NCI-H1417 treated with DMSO at 0.1 percent for 48 hours (cell line): ENCODE measurements at regions not wholly inside any gene's neighbourhood (a gene's known extent, or its start where the extent isn't known, plus 50 kb on each side); places are given as distances from the start of the nearest gene placed in this dataset.

Experiments used
- DNase-seq: peaks from one replicate; lab custom pipeline; 2025; lab: John Stamatoyannopoulos, UW

DNA sequence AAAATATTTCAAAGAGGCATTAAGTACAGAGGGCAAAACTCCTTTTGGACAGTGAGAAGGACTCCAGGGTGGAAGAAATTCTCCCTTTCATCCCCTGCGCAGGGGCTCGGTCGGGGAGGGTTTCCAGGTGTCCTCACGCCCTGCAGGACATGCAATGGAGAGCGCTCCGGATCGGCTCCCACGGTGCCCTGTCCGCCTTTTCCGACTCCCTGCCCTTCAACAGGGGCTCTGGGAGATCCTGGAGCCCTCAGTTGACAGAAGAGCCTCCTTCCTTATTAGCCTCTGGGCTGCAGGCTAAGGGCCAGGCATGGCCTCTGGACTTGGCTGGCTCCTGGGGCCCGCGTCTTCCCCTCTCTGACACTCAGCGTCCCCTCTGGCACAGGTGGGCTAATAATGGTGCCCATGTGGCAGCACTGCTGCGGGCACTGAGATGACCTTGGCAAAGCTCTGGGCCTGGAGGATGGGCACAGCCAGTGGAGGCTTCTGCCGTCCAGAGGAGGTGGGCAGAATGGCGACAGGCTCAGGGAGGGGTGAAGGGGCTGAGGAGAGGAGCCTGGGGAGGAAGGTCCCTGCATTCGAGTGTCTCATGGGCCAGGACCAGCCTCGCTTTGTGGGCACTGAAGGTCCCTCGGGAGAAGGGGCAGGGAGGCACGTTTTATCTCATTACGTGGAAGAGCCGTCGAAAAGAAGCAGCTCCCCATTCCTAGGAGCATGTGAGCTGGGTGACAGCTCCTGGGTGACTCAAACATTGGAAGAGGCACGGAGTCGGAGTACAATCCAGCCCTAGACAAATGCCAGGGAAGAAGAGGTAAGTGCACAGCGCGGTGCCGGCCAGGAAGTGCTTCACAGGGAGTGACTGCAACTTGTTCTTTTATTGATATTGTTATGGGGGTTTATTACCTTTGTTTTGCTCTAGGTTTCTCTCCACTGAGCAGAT lies 161.7 kb downstream of the IRF8 start:
- no peak for DNase-seq

- no peak for DNase-seq
Measured at GRCh38 chr16:86061318-86061695, 162.3 kb downstream of the IRF8 start.

GRCh38 chr16:86061721-86062120 lies 162.8 kb downstream of the IRF8 start:
- no peak for DNase-seq

- no peak for DNase-seq
Measured at GRCh38 chr16:86062271-86062965, 163.5 kb downstream of the IRF8 start.

DNA sequence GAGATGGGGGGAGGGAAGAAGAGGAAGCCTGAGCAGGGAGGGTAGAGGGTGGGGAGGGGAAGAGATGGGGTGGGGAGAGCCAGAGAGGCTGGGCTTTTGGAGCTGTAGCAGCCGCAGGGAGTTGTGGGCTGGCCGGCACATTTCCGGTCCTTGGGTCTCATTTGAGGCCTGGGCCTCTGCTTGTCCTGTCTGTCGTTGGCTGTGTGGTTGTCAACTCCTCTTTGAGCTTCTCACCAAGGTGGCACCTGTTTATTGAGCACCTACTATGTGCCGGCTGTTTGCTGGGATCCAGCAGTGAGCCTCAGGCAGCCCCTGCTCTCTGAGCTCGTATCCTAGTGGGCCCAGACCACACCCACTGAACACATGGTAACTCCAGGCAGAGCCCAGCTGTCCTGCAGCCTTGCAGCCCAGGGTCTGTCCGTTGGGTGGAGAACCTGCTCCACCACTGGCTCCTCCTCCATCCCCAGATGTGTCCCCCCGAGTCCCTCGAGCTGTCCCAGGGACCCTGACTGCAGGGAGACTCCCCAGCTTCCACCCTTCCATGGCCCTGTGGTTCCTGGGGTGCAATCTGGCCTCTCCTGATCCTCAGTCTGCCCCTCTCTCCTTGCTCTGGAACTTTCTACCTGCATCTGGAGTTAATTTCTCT lies 164.9 kb downstream of the IRF8 start:
- no peak for DNase-seq

GRCh38 chr16:86064431-86065250 lies 165.7 kb downstream of the IRF8 start:
- DNase-seq: no peak

DNA sequence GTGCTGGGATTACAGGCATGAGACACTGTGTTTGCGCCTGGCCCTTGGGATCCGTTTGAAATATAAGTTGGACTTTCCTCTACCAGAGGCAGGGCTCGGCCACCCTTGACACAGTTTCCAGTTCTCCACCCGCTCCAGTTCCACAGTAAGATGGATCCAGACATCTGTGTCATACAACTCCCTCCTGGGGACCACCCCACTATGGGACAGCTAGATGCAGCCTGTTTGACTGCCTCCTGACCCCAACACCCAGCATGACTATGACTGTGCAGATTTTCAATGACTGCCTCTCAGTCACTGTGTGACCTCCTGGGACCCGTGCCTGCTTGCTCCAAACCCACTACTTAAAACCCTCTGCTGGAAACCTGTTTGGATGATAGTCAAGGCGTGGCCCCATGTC lies 166.7 kb downstream of the IRF8 start:
- DNase-seq: no peak

DNA sequence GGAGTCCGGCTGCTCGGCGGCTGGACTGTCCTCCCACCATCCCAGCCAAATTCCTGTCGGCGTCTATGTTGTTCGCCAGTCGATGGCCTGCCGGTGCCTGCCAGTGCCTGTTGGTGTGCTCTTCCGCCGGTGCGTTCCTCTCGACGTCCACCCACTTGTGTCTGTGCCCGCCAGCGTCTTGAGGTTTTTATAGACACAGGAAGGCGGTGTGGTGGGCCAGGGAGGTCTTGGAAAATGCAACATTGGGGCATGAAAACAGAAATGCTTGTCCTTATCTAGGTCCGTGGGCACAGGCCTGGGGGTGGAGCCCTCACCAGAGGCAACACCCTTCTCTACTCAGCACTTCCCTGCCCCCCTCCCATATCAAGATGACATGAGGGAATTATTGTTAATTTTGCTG lies 167.8 kb downstream of the IRF8 start:
- no peak for DNase-seq

DNA sequence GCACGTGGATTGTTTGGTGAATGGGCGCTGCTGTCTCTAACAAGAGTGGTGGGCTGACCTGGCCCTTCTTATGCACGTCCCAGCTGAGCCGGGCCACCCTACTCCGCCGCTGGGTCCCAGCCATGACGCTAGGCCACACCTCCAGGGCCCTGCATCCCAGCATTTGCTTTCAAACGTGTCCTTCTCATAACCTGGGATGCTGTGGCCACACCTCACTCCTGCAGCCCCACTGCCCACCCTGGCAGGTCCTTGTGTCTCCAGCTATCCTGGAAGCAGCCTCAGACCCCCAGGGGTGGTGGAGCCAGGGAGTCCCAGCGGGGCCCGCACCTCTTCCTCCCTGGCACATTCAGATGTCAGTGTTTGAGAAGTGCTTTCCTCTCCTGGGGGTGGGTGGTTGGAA lies 168.6 kb downstream of the IRF8 start:
- no peak for DNase-seq

DNA sequence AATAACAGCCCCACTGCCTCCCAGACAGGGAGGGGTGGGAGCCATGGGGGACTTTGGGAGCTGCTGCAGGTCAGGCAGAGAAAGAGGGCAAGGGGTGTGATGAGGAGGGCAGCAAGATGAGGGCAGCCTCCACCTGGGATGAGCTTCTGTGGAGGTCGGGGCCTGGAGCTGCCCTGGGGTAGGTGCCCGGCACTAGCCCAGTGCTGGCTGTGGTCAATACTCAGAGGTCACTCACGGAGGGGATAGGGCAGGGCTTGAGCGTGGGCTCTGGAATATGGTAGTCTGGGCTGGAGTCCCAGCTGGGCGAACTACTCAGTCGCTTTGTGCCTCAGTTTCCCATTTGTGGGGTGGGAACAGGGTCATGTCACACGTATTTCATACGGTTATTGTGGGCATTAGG lies 169.0 kb downstream of the IRF8 start:
- DNase-seq: no peak

GRCh38 chr16:86068722-86069121 lies 169.8 kb downstream of the IRF8 start:
- DNase-seq: no peak

- DNase-seq: no peak
Measured at GRCh38 chr16:86069736-86070298, 170.9 kb downstream of the IRF8 start.

- DNase-seq: no peak
Measured at GRCh38 chr16:86070484-86070883, 171.5 kb downstream of the IRF8 start.

- no peak for DNase-seq
Measured at GRCh38 chr16:86070971-86071370, 172.0 kb downstream of the IRF8 start.

DNA sequence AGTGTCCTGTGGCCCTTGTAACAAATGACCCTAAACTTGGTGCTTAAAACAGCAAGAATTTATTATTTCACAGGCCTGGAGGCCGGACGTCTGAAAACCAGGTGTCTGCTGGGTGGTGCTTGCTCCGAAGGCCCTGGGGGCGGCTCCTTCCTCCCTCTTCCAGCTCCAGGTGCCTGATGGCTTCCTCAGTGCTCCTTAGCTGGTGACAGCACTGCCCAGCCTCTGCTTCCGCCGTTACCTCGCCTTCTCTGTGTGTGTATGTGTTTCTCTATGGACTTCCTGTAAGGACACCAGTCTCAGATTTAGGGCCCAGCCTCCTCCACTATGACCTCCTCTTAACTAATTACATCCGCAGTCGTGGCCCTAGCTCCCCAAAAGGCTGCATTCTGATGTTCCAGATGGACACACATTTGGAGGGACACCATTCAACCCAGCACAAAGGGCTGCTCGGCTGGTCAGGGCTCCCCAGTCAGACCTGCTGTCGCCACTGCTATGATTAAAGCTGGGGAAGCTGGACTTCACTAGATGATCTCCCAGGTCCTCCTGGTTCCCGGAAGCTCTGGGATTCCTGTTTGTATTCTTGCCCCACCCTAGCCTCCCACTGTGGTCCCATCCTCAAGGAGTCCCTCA lies 172.8 kb downstream of the IRF8 start:
- no peak for DNase-seq

GRCh38 chr16:86072328-86073102 lies 173.6 kb downstream of the IRF8 start:
- peak; percentile 0 for DNase-seq

DNA sequence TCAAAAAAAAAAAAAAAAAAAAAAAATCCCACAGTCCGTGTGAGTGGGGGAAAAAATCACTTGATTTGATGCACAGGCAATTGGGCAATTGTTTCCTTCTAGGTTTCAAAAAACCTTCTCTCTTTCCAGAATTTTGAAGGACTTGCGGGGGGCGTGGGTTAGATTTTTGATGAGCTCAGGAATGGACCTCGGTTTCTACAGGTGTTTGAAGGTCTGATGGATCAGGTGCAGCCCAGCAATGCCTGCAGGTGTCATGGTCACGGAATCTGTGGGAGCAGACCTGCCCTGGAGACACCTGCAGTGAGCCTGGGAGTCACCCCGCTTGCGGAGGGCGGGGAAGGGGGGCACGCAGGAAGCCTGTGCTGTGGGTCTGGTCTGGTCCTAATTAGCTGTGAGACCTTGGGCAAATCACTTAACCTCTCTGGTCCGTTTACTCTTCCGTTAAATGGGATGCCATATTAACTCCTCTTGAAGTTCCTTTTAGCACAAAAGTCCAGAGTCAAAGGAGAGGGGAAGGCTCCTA lies 174.2 kb downstream of the IRF8 start:
- DNase-seq: no peak

GRCh38 chr16:86073763-86074493 lies 175.0 kb downstream of the IRF8 start:
- DNase-seq: no peak
